Ovary (tissue), 7 donors: ENCODE measurements at regions not wholly inside any gene's neighbourhood (a gene's known extent, or its start where the extent isn't known, plus 50 kb on each side); places are given as distances from the start of the nearest gene placed in this dataset.

Source experiments
- DNase-seq, 5 donors: peaks; one replicate each; pipeline ENCODE4 v3.0.0-alpha.2; 2019 to 2020
- H3K27ac ChIP-seq, 2 donors: fragments of 200-600 bp; one replicate each; pipeline versions ENCODE4 v1.5.1 to v1.8.0; 2019 to 2022
- H3K27me3 ChIP-seq: fragments of 200-600 bp; one replicate; pipeline ENCODE4 v1.8.0; 2022
- H3K36me3 ChIP-seq: fragments of 200-600 bp; sonication (generic); one replicate; pipeline ENCODE4 v1.5.1; 2019
- H3K4me1 ChIP-seq: one replicate; pipeline ENCODE4 v1.8.1; 2013; ENCODE audit warnings: mild to moderate bottlenecking, moderate library complexity; ENCODE audit not compliant: insufficient read depth
- H3K4me3 ChIP-seq: fragments of 200-600 bp; sonication (generic); one replicate; pipeline ENCODE4 v1.5.1; 2017
- H3K9me3 ChIP-seq, 2 donors: fragments of 200-600 bp in 1 of 2; sonication (generic) in 1 of 2; one replicate each; pipeline versions ENCODE4 v1.5.1 to v1.8.1; 2013 to 2019; ENCODE audit warnings: mild to moderate bottlenecking in 1 of 2, moderate library complexity in 1 of 2
- EP300 ChIP-seq: sonication (generic); formaldehyde crosslinking; IDR thresholded peaks from one replicate; pipeline ENCODE4 v1.6.1; 2017; ENCODE audit warnings: antibody characterized with exemption
- POLR2A ChIP-seq: fragments of 450-650 bp; IDR thresholded peaks from one replicate; pipeline ENCODE4 v1.6.1; 2017; ENCODE audit warnings: antibody characterized with exemption, mild to moderate bottlenecking, moderate library complexity
- WGBS, 3 donors: extraction: QIAGEN DNeasy Blood & Tissue Kit in 1 of 3; methylation state at CpG; one replicate each; pipeline versions ENCODE4 v1.1.5 to v1.1.7; 2013 to 2017; 5-methylcytosine and 5-hydroxymethylcytosine counted together
- intact Hi-C, 4 donors: fragments of 100-400 bp; cut with DNase I; formaldehyde crosslinking; loops; one replicate each; pipeline versions ENCODE4 v1.11.0 to v1.15.1; 2022 to 2023
- TF ChIP-seq, protein P1 (sequence below), 3 donors: fragments of 450-650 bp in 2 of 3; fragments of 200-600 bp in 1 of 3; IDR thresholded peaks; one replicate each; pipeline versions ENCODE4 v1.5.1 to v1.8.0; 2016 to 2022; ENCODE audit warnings: antibody characterized with exemption in 3 of 3, mild to moderate bottlenecking in 1 of 3
- donor health status: DM: no; HTN: no; CAD: no; lungs with moderate emphysema.
- donor health status: DM: no; HTN: no; CAD: no.
- donor health status: Bipolar disorder and iron deficiency.
- donor health status: DM: no; HTN: no; CAD: no.
- donor health status: DM: yes; HTN: yes; CAD: no.

DNA sequence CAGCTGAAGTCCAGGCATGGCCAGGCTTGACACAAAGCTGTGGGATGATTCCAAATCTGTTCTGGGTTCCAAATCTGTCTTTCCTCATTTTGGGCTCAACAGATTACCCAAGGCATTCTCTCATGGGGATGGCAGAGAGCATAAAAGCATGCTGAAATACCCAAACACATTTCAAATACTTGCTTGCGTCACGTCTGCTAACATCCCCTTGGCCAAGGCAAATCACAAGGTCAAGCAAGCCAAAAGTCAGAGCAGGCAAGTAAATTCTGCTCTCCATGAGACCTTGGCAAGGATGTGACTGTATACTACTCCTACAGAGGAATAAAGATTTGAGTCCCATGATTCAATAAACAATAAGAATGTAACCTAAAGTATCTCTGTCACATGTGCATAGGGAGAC is 306.7 kb downstream of the EPB41L4A start:
- intact Hi-C loops, result no loop called here
- TF ChIP-seq, protein P1, sequence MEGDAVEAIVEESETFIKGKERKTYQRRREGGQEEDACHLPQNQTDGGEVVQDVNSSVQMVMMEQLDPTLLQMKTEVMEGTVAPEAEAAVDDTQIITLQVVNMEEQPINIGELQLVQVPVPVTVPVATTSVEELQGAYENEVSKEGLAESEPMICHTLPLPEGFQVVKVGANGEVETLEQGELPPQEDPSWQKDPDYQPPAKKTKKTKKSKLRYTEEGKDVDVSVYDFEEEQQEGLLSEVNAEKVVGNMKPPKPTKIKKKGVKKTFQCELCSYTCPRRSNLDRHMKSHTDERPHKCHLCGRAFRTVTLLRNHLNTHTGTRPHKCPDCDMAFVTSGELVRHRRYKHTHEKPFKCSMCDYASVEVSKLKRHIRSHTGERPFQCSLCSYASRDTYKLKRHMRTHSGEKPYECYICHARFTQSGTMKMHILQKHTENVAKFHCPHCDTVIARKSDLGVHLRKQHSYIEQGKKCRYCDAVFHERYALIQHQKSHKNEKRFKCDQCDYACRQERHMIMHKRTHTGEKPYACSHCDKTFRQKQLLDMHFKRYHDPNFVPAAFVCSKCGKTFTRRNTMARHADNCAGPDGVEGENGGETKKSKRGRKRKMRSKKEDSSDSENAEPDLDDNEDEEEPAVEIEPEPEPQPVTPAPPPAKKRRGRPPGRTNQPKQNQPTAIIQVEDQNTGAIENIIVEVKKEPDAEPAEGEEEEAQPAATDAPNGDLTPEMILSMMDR (IDR thresholded peaks at IDR 0.05), result no peak
- TF ChIP-seq POLR2A (no peak), EP300 (no peak)
- no peaks in the 10 kb centered on the region for H3K27me3 ChIP-seq
- DNase-seq, result no peak
- no peak overlapping the region for H3K4me3 ChIP-seq
- H3K4me1 ChIP-seq, result no peaks in the 10 kb centered on the region
- H3K9me3 ChIP-seq, result no peaks in the 10 kb centered on the region
- H3K27ac ChIP-seq, result no peak overlapping the region
- H3K36me3 ChIP-seq, result no peaks in the 10 kb centered on the region
- WGBS, 3 donors, result 24 to 45% (median 28%) methylated on average over 2 of the region's 2 CpGs

DNA sequence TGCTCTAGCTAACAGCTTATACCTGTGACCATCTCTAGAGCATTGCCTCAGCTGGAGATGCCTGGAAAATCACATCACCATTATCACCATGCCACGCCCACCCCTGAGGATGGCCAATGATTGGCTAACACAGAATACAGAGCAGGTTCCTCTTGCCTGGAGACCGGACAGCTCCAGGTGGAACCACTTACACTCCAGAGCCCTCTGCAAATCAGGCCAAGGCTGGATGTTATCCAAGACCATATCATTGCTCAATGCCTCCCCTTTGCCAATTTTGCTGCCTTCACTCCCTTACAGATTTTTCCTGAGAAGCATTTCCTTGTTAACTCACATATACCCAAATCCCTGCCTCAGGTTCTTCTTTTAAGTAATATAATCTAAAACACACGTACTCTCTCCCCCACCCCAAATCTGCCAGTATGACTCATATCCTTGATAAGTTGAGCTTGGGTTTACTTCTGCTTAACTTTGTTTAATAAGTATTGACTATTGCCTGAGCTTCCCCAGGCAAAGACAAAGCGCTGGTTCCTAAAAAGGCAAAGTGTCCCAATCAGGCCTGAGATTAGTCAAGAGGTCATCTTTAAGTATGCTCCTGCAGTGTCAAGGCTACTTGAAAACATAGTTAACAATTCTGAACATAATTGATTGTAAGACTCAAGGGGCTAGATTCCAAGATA is 309.6 kb downstream of the EPB41L4A start:
- Histone ChIP-seq H3K4me1 (no peaks in the 10 kb centered on the region), H3K9me3 (no peaks in the 10 kb centered on the region), H3K4me3 (no peak overlapping the region), H3K27me3 (peaks cover 2% of the 10 kb centered on the region), H3K27ac (no peak overlapping the region), H3K36me3 (no peaks in the 10 kb centered on the region)
- TF ChIP-seq, protein P1 (IDR thresholded peaks at IDR 0.05), result no peak
- TF ChIP-seq POLR2A, result no peak
- no peak for TF ChIP-seq EP300
- 46 to 52% (median 47%) methylated on average over 4 of the region's 4 CpGs for WGBS, 3 donors
- intact Hi-C loops, result no loop called here
- peak in 3 of 5 donors; percentile 9 to 30 (median 14) for DNase-seq

DNA sequence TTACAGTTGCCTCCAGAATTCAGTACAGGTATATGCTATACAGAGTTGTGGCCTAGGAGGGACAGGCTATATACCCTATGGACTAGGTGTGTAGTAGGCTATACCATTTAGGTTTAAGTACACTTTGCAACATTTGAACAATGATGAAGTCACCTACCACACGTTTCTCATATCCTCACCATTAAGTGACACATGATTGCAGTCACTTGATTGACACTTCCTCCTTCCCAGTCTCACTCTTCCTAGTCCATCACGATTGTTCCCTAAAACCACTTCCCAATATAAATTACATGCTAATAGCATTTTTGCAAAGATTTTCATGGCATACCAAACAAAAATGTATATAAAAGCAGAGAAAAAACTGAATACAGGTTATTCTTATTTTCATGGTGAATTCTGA is 312.2 kb downstream of the EPB41L4A start:
- H3K9me3 ChIP-seq, result no peaks in the 10 kb centered on the region
- 68 to 79% (median 78%) methylated on average over 2 of the region's 2 CpGs for whole genome bisulfite sequencing, 3 donors
- no peaks in the 10 kb centered on the region for H3K36me3 ChIP-seq
- H3K27ac ChIP-seq, result no peak overlapping the region
- TF ChIP-seq POLR2A (no peak), EP300 (no peak)
- TF ChIP-seq, protein P1 (IDR thresholded peaks at IDR 0.05), result no peak
- no peaks in the 10 kb centered on the region for H3K4me1 ChIP-seq
- intact Hi-C loops, result no loop called here
- no peak for DNase-seq
- no peak overlapping the region for H3K4me3 ChIP-seq
- peaks cover 2% of the 10 kb centered on the region for H3K27me3 ChIP-seq

DNA sequence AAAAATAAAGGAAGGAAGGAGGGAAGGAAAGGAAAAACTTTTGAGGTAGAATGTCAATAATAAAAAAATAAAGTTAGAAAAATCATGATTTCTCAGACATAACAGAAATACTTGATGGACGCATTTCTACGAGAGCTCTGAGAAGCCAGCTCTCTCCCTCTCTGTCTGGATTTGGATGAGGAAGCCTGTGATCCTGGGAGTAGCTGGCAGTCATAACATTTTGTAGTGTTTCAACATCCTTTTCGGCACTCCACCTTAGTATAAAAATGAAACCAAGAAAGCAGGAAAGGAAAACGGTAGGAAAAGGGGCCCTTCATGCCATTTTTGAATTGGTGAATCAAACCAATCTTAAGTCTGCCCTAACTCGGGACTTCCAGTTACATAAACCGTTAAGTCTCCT is 321.3 kb downstream of the EPB41L4A start:
- Histone ChIP-seq H3K27ac (no peak overlapping the region), H3K27me3 (no peaks in the 10 kb centered on the region), H3K4me1 (no peaks in the 10 kb centered on the region), H3K4me3 (no peak overlapping the region), H3K9me3 (no peaks in the 10 kb centered on the region), H3K36me3 (no peaks in the 10 kb centered on the region)
- TF ChIP-seq POLR2A, result no peak
- no peak for TF ChIP-seq EP300
- TF ChIP-seq, protein P1 (IDR thresholded peaks at IDR 0.05), result no peak
- no peak for DNase-seq
- intact Hi-C loops, result no loop called here
- WGBS, 3 donors, result 58 to 61% (median 59%) methylated on average over 6 of the region's 6 CpGs
